ENCODE measurements at regions not wholly inside any gene's neighbourhood (a gene's known extent, or its start where the extent isn't known, plus 50 kb on each side); places are given as distances from the start of the nearest gene placed in this dataset.
A peak's percentile ranks its signal among the peaks of the same experiment; 100 is the strongest.

DNA sequence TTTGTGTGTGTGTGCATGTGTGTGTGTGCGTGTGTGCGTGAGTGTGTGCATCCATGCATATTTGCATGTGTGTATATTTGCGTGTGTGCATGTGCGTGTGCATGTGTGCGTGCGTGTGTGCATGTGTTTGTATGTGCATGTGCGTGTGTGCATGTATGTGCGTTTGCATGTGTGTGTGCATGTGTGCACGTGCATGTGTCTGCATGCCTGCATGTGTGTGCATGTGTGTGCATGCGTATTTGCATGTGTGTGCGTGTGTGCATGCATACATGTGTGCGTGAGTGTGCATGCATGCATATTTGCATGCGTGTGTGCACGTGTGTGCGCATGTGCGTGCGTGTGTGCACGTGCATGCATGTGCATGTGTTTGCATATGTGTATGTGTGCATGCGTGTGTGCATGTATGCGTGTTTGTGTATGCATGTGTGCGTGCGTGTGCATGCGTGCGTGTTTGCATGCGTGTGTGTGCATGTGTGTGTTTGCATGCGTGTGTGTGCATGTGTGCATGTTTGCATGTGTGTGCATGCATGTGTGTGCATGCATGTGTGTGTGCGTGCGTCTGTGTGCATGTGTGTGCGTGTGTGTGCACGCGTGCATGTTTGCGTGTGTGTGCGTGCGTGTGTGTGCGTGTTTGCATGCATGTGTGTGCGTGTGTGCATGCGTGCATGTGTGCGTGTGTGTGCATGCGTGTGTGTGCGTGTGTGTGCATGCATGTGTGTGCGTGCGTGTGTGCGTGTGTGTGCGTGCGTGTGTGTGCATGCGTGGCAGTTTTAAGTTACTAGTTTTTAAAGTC is 57.7 kb upstream of the SMOC2 start:
- peaks cover 11% of the 10 kb centered on the region; the same call in 1 of the 2 replicates for H3K9me3 ChIP-seq (replicated peaks; ENCODE audit: control insufficient read depth, insufficient read depth, low read depth, low read length)
- DNase-seq (ENCODE audit: extremely low read depth in 1 of 4, low spot score in 3 of 4) (no peak), ATAC-seq (no peak), FAIRE-seq (no peak)
- BruUV-seq (replicated peaks), result no TSS peak
- H3K79me2 ChIP-seq (ENCODE audit: control insufficient read depth, insufficient read depth, low read length), result no peaks in the 10 kb centered on the region
- no peak overlapping the region for H3K27ac ChIP-seq (ENCODE audit: extremely low read depth, low read depth, low read length)
- no peak overlapping the region; the same call in 1 of the 2 replicates for H3K4me2 ChIP-seq (ENCODE audit: insufficient read depth, low read length)
- H4K20me1 ChIP-seq (replicated peaks; ENCODE audit: control insufficient read depth, insufficient read depth, low read length), result no peaks in the 10 kb centered on the region
- TF ChIP-seq, protein P1, sequence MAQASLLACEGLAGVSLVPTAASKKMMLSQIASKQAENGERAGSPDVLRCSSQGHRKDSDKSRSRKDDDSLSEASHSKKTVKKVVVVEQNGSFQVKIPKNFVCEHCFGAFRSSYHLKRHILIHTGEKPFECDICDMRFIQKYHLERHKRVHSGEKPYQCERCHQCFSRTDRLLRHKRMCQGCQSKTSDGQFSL (CRISPR knock-in tag; IDR thresholded peaks at IDR 0.05), result peak; percentile 27; the same call in 1 of the 2 replicates
- TF ChIP-seq, protein P1 (tag; IDR thresholded peaks at IDR 0.05), result no peak
- TF ChIP-seq KDM1A (IDR thresholded peaks at IDR 0.05) (peak in 1 of 2 experiments; percentile 10; a peak in 1 of 4 replicates), ZSCAN29 (IDR thresholded peaks at IDR 0.05) (no peak)
- TF ChIP-seq, protein P2, sequence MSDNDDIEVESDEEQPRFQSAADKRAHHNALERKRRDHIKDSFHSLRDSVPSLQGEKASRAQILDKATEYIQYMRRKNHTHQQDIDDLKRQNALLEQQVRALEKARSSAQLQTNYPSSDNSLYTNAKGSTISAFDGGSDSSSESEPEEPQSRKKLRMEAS (CRISPR knock-in tag; IDR thresholded peaks at IDR 0.05), result peak; percentile 72; the same call in 1 of the 2 replicates
- H3K9ac ChIP-seq (ENCODE audit: insufficient read depth in 1 of 2, low read depth in 2 of 2, low read length in 2 of 2), result no peak overlapping the region
- H3K9me1 ChIP-seq (ENCODE audit: control insufficient read depth, insufficient read depth, low read length), result no peaks in the 10 kb centered on the region
- no peaks in the 10 kb centered on the region for H3K36me3 ChIP-seq (ENCODE audit: control insufficient read depth, insufficient read depth, low read length)
- in situ Hi-C loops (cut with MboI), result no loop called here
- H2AFZ ChIP-seq (ENCODE audit: low read depth, low read length), result no peak overlapping the region
- intact Hi-C loops (cut with micrococcal nuclease), result no loop called here
- H3K27me3 ChIP-seq (ENCODE audit: control insufficient read depth in 2 of 2, insufficient read depth in 2 of 2, low read length in 2 of 2), result peaks cover 6 to 30% of the 10 kb centered on the region in 2 experiments; a peak in 3 of 5 replicates
- WGBS (ENCODE audit: insufficient coverage, low coverage, missing lambda C conversion rate), result 49% methylated on average over 43 of the region's 46 CpGs
- POLR2A ChIA-PET, result no interaction called here
- H3K4me1 ChIP-seq (replicated peaks in 1 of 2; ENCODE audit: control insufficient read depth in 2 of 2, insufficient read depth in 2 of 2, low read length in 2 of 2), result no peaks in the 10 kb centered on the region; a peak in 1 of 5 replicates
- CTCF ChIA-PET (ENCODE audit: low intra/inter-chr PET ratio), result no interaction called here
- H3K4me3 ChIP-seq, result no peak overlapping the region
